ENCODE measurements at regions not wholly inside any gene's neighbourhood (a gene's known extent, or its start where the extent isn't known, plus 50 kb on each side); places are given as distances from the start of the nearest gene placed in this dataset.

- Histone ChIP-seq H3K9me3 (no peaks in the 10 kb centered on the region), H3K4me1 (no peaks in the 10 kb centered on the region), H3K27me3 (replicated peaks in 1 of 7) (peaks cover 0 to 8% (median 0%) of the 10 kb centered on the region in 7 donors), H3K36me3 (no peaks in the 10 kb centered on the region), H3K27ac (no peak overlapping the region), H3K4me3 (no peak overlapping the region)
- TF ChIP-seq POLR2AphosphoS5 (IDR thresholded peaks at IDR 0.05) (no peak), POLR2A (IDR thresholded peaks at IDR 0.05) (no peak)
- DNase-seq = no peak
- intact Hi-C loops (cut with DNase I; ENCODE audit: low total_unique reads) = no loop called here
- WGBS, 5 donors = 79 to 89% (median 84%) methylated on average over 2 of the region's 2 CpGs
Measured at GRCh38 chr12:54700849-54701248, 52.7 kb upstream of the DCD start.

- TF ChIP-seq CTCF (IDR thresholded peaks at IDR 0.05 in 8 of 11, conservative IDR thresholded peaks at IDR 0.05 in 3 of 11) (no peak), POLR2A (IDR thresholded peaks at IDR 0.05) (no peak), POLR2AphosphoS5 (IDR thresholded peaks at IDR 0.05) (no peak)
- intact Hi-C loops (cut with DNase I; ENCODE audit: low total_unique reads) = no loop called here
- H3K27me3 ChIP-seq (replicated peaks in 1 of 7) = peaks cover 0 to 8% (median 0%) of the 10 kb centered on the region in 7 donors
- H3K27ac ChIP-seq = no peak overlapping the region
- no peak overlapping the region for H3K4me3 ChIP-seq
- H3K9me3 ChIP-seq = no peaks in the 10 kb centered on the region
- 49 to 68% (median 57%) methylated on average over 2 of the region's 2 CpGs for WGBS, 5 donors
- no peak for DNase-seq
- H3K36me3 ChIP-seq = no peaks in the 10 kb centered on the region
- H3K4me1 ChIP-seq = no peaks in the 10 kb centered on the region
Measured at GRCh38 chr12:54700301-54700700, 52.1 kb upstream of the DCD start.

Data from spleen (tissue), 11 donors.